Sigmoid colon (tissue), 4 donors: ENCODE measurements at regions not wholly inside any gene's neighbourhood (a gene's known extent, or its start where the extent isn't known, plus 50 kb on each side); places are given as distances from the start of the nearest gene placed in this dataset.

Source experiments
- CTCF ChIP-seq, 4 experiments: fragments of 450-650 bp in 3 of 4; fragments of 200-600 bp in 1 of 4; IDR thresholded peaks; one replicate each; pipeline ENCODE4 v1.5.1; 2016 to 2019; ENCODE audit warnings: antibody characterized with exemption in 4 of 4, mild to moderate bottlenecking in 3 of 4, moderate library complexity in 2 of 4
- EP300 ChIP-seq, 4 donors: sonication (generic); formaldehyde crosslinking; IDR thresholded peaks; one replicate each; pipeline ENCODE4 v1.6.1; 2017; ENCODE audit warnings: antibody characterized with exemption in 4 of 4
- POLR2A ChIP-seq, 2 donors: fragments of 450-650 bp; IDR thresholded peaks; one replicate each; pipeline ENCODE4 v1.6.1; 2016; ENCODE audit warnings: antibody characterized with exemption in 2 of 2, mild to moderate bottlenecking in 2 of 2, moderate library complexity in 2 of 2
- POLR2AphosphoS5 ChIP-seq, 4 donors: sonication (generic); formaldehyde crosslinking; IDR thresholded peaks; one replicate each; pipeline ENCODE4 v1.6.1; 2017; ENCODE audit warnings: antibody characterized with exemption in 4 of 4

GRCh38 chr15:96818861-96819260 lies 488.4 kb downstream of the NR2F2 start:
- TF ChIP-seq CTCF (IDR thresholded peaks at IDR 0.05) (no peak), POLR2A (IDR thresholded peaks at IDR 0.05) (no peak), POLR2AphosphoS5 (IDR thresholded peaks at IDR 0.05) (no peak), EP300 (IDR thresholded peaks at IDR 0.05) (no peak)
